ENCODE measurements at regions not wholly inside any gene's neighbourhood (a gene's known extent, or its start where the extent isn't known, plus 50 kb on each side); places are given as distances from the start of the nearest gene placed in this dataset.

DNA sequence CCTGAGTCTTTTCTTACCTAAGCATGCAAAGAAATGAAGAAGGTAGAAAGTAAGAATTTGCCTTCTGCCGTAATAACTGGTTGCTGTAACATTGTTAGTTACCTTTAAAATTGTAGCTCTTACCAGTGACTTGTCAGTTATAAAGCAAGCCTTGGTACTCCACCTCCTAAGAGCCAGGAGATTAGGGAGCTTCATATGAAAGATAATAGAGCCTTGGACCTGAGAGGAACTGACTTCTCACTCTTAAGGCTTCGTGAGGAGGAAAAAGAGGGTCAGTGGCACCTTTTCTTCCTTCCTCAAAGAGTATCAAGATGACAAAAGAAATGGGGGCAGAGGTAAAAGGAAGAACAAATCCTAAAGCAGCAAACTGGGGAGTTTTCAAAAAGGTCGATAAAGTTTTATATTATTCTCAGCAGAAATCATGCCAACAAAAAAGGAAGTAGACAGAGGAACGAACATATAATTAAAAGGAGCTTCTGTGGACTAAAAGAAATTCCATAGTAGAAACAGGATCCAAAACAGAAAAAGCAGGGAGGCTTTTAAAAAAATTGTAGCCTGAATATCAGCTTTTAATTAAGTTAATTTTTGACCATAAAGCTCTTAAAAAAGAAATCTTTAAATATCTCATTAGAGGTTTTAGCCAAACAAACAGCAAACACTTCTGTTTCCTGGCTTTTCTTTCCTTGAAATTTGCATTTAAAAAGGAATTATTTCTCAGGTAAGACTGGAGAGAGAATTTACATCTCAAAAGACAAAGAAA lies 847.1 kb upstream of the ALCAM start:
- TF ChIP-seq ZNF565 (CRISPR knock-in tag; conservative IDR thresholded peaks at IDR 0.05; ENCODE audit: low read depth) (no peak), BACH2 (CRISPR knock-in tag; IDR thresholded peaks at IDR 0.05; ENCODE audit: borderline replicate concordance) (no peak), ZC3H10 (CRISPR knock-in tag; IDR thresholded peaks at IDR 0.05) (no peak), CSDC2 (CRISPR knock-in tag; IDR thresholded peaks at IDR 0.05) (no peak), ISL1 (CRISPR knock-in tag; IDR thresholded peaks at IDR 0.05) (no peak), SNAI2 (CRISPR knock-in tag; IDR thresholded peaks at IDR 0.05) (no peak), OSR1 (CRISPR knock-in tag; IDR thresholded peaks at IDR 0.05) (no peak), PPARA (CRISPR knock-in tag; IDR thresholded peaks at IDR 0.05; ENCODE audit: borderline replicate concordance) (no peak)
- TF ChIP-seq, protein P1, sequence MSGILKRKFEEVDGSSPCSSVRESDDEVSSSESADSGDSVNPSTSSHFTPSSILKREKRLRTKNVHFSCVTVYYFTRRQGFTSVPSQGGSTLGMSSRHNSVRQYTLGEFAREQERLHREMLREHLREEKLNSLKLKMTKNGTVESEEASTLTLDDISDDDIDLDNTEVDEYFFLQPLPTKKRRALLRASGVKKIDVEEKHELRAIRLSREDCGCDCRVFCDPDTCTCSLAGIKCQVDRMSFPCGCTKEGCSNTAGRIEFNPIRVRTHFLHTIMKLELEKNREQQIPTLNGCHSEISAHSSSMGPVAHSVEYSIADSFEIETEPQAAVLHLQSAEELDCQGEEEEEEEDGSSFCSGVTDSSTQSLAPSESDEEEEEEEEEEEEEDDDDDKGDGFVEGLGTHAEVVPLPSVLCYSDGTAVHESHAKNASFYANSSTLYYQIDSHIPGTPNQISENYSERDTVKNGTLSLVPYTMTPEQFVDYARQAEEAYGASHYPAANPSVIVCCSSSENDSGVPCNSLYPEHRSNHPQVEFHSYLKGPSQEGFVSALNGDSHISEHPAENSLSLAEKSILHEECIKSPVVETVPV (CRISPR knock-in tag; IDR thresholded peaks at IDR 0.05), result no peak
- TF ChIP-seq, protein P2, sequence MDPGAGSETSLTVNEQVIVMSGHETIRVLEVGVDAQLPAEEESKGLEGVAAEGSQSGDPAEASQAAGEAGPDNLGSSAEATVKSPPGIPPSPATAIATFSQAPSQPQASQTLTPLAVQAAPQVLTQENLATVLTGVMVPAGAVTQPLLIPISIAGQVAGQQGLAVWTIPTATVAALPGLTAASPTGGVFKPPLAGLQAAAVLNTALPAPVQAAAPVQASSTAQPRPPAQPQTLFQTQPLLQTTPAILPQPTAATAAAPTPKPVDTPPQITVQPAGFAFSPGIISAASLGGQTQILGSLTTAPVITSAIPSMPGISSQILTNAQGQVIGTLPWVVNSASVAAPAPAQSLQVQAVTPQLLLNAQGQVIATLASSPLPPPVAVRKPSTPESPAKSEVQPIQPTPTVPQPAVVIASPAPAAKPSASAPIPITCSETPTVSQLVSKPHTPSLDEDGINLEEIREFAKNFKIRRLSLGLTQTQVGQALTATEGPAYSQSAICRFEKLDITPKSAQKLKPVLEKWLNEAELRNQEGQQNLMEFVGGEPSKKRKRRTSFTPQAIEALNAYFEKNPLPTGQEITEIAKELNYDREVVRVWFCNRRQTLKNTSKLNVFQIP (CRISPR knock-in tag; IDR thresholded peaks at IDR 0.05; ENCODE audit: borderline replicate concordance, low read depth), result no peak
- no peak for ATAC-seq

DNA sequence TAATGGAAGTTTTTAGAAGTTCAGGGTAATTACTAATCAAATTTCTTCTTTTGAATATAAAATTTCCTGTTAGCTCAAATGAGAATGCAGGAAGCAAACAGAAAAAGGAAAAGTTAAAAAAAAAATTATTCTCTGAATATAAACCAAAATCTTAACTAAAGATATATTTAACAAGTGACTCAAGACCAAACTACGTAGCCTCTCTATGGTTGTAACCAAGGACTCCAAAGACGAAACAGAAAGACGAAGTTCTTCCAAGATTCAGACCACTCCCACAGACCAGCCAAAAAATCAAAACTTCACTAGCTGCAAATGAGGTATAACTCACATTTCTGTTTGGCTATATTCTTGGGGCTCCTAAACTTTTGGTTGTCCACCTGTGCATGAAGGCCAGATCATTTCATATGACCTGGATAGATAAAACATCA lies 846.5 kb upstream of the ALCAM start:
- no peak for ATAC-seq
- TF ChIP-seq GLIS3 (CRISPR knock-in tag; IDR thresholded peaks at IDR 0.05) (no peak), BACH2 (CRISPR knock-in tag; IDR thresholded peaks at IDR 0.05; ENCODE audit: borderline replicate concordance) (no peak), TCF4 (CRISPR knock-in tag; IDR thresholded peaks at IDR 0.05; ENCODE audit: borderline replicate concordance) (no peak), SNAI2 (CRISPR knock-in tag; IDR thresholded peaks at IDR 0.05) (no peak), RARB (CRISPR knock-in tag; IDR thresholded peaks at IDR 0.05) (no peak), ISL1 (CRISPR knock-in tag; IDR thresholded peaks at IDR 0.05) (no peak), ZNF8 (CRISPR knock-in tag; IDR thresholded peaks at IDR 0.05) (no peak), ZFP30 (CRISPR knock-in tag; IDR thresholded peaks at IDR 0.05) (no peak), CSDC2 (CRISPR knock-in tag; IDR thresholded peaks at IDR 0.05) (no peak), PPARA (CRISPR knock-in tag; IDR thresholded peaks at IDR 0.05; ENCODE audit: borderline replicate concordance) (no peak), ZFP3 (CRISPR knock-in tag; IDR thresholded peaks at IDR 0.05) (no peak), ESRRG (CRISPR knock-in tag; IDR thresholded peaks at IDR 0.05) (no peak), ZNF565 (CRISPR knock-in tag; conservative IDR thresholded peaks at IDR 0.05; ENCODE audit: low read depth) (no peak), ZNF70 (CRISPR knock-in tag; IDR thresholded peaks at IDR 0.05) (no peak), OSR1 (CRISPR knock-in tag; IDR thresholded peaks at IDR 0.05) (no peak)
- TF ChIP-seq, protein P2 (CRISPR knock-in tag; IDR thresholded peaks at IDR 0.05; ENCODE audit: borderline replicate concordance, low read depth), result no peak
- TF ChIP-seq, protein P1 (CRISPR knock-in tag; IDR thresholded peaks at IDR 0.05), result no peak
- TF ChIP-seq, protein P3, sequence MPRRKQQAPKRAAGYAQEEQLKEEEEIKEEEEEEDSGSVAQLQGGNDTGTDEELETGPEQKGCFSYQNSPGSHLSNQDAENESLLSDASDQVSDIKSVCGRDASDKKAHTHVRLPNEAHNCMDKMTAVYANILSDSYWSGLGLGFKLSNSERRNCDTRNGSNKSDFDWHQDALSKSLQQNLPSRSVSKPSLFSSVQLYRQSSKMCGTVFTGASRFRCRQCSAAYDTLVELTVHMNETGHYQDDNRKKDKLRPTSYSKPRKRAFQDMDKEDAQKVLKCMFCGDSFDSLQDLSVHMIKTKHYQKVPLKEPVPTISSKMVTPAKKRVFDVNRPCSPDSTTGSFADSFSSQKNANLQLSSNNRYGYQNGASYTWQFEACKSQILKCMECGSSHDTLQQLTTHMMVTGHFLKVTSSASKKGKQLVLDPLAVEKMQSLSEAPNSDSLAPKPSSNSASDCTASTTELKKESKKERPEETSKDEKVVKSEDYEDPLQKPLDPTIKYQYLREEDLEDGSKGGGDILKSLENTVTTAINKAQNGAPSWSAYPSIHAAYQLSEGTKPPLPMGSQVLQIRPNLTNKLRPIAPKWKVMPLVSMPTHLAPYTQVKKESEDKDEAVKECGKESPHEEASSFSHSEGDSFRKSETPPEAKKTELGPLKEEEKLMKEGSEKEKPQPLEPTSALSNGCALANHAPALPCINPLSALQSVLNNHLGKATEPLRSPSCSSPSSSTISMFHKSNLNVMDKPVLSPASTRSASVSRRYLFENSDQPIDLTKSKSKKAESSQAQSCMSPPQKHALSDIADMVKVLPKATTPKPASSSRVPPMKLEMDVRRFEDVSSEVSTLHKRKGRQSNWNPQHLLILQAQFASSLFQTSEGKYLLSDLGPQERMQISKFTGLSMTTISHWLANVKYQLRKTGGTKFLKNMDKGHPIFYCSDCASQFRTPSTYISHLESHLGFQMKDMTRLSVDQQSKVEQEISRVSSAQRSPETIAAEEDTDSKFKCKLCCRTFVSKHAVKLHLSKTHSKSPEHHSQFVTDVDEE (CRISPR knock-in tag; IDR thresholded peaks at IDR 0.05), result no peak
